ENCODE measurements at regions not wholly inside any gene's neighbourhood (a gene's known extent, or its start where the extent isn't known, plus 50 kb on each side); places are given as distances from the start of the nearest gene placed in this dataset.

DNA sequence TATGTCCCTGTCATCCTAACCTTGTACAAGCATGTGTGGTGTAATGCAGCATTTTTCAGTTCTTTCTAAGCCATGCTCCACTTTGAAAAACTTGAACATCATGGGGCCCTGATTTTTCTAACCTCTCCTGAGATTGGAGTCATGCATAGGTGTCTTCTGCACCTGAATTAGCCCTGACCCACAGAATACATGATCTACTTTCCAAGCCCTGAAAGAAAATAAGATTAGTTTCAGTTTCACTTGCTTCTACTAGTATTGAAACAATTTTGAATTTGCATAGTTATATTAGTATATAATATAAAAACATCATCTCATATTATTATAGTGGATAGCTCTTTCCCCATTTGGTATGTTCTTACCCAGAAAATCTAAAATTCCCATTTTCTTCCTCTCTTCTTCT is 178.2 kb downstream of the HS3ST1 start:
- TF ChIP-seq, protein P1, sequence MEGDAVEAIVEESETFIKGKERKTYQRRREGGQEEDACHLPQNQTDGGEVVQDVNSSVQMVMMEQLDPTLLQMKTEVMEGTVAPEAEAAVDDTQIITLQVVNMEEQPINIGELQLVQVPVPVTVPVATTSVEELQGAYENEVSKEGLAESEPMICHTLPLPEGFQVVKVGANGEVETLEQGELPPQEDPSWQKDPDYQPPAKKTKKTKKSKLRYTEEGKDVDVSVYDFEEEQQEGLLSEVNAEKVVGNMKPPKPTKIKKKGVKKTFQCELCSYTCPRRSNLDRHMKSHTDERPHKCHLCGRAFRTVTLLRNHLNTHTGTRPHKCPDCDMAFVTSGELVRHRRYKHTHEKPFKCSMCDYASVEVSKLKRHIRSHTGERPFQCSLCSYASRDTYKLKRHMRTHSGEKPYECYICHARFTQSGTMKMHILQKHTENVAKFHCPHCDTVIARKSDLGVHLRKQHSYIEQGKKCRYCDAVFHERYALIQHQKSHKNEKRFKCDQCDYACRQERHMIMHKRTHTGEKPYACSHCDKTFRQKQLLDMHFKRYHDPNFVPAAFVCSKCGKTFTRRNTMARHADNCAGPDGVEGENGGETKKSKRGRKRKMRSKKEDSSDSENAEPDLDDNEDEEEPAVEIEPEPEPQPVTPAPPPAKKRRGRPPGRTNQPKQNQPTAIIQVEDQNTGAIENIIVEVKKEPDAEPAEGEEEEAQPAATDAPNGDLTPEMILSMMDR (IDR thresholded peaks at IDR 0.05; ENCODE audit: insufficient read depth, low read length, severe bottlenecking): no peak
- no peak overlapping the region for H3K4me3 ChIP-seq (ENCODE audit: low read depth, low read length)
- peaks cover 7% of the 10 kb centered on the region for H3K27me3 ChIP-seq (ENCODE audit: control insufficient read depth, insufficient read depth, low read length)
- no peak for DNase-seq (ENCODE audit: low read depth)
- no peak for FAIRE-seq
- no peaks in the 10 kb centered on the region for H3K36me3 ChIP-seq (ENCODE audit: control insufficient read depth, insufficient read depth, low read length)

DNA sequence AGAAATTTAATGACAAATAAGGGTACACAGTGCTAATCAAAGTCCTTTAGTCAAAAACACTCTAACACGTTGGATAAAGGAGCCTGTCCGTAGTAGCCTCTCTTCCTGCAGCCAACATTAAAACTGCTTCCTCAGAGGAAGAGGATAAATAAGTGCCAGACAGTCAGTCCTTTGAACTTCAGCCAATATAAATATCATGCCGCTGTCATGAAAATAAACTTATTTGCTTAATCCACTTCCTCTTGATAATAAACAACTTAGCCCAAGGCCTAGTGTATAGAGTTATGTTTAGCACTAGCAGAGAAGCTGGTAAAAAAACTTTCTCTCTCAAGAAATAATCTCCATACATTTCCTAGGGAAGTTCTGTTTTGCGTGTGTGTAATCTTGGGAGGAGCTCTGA is 196.7 kb downstream of the HS3ST1 start:
- H3K27me3 ChIP-seq (ENCODE audit: control insufficient read depth, insufficient read depth, low read length): peaks cover 8% of the 10 kb centered on the region

DNA sequence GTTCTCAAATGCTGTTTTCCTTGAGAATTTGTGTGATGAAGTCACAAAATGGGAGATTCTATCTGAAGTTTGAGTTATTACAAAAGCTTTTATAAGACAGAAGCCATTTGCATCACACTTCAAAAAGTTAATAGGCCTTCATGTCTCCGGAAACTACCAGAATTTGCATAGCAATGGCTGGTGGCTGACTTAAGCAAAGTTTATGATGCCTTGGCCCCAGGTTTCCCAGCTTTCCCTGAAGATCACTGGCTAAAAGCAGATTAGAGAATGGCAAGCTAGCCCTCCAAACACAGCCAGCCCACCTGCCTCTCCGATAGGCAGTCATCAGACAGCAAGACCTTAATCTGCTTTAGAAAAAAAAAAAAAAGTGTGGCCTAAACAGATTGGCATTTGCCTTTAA is 197.8 kb downstream of the HS3ST1 start:
- TF ChIP-seq, protein P1 (IDR thresholded peaks at IDR 0.05; ENCODE audit: insufficient read depth, low read length, severe bottlenecking): no peak
- DNase-seq (ENCODE audit: low read depth): no peak
- Histone ChIP-seq H3K27me3 (ENCODE audit: control insufficient read depth, insufficient read depth, low read length) (peaks cover 8% of the 10 kb centered on the region), H3K36me3 (ENCODE audit: control insufficient read depth, insufficient read depth, low read length) (no peaks in the 10 kb centered on the region), H3K4me3 (ENCODE audit: low read depth, low read length) (no peak overlapping the region)
- no peak for FAIRE-seq

More for the DNA sequence above, 196.7 kb downstream of the HS3ST1 start:
- DNase-seq (ENCODE audit: low read depth) (peak; percentile 25), FAIRE-seq (no peak)
- Histone ChIP-seq H3K36me3 (ENCODE audit: control insufficient read depth, insufficient read depth, low read length) (no peaks in the 10 kb centered on the region), H3K4me3 (ENCODE audit: low read depth, low read length) (no peak overlapping the region)
- TF ChIP-seq, protein P1 (IDR thresholded peaks at IDR 0.05; ENCODE audit: insufficient read depth, low read length, severe bottlenecking): no peak

DNA sequence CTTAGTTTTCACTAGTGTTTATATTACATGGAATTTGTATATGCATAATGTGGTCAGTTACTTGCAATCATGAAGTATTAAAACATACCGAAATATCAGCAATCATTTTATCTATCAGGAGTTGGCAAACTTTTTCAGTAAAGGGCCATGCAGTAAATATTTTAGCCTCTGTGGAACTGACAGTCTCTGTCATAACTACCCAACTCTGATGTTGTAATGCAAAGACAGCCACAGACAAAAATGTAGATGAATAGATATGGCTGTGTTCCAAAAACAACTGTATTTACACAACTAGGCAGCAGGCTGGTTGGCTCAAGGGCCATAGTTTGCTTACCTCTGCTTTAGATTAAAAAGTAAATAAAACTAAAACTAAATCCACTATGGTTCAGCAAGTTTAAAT is 200.2 kb downstream of the HS3ST1 start:
- H3K27me3 ChIP-seq (ENCODE audit: control insufficient read depth, insufficient read depth, low read length): peaks cover 10% of the 10 kb centered on the region
- TF ChIP-seq, protein P1 (IDR thresholded peaks at IDR 0.05; ENCODE audit: insufficient read depth, low read length, severe bottlenecking): no peak
- H3K36me3 ChIP-seq (ENCODE audit: control insufficient read depth, insufficient read depth, low read length): no peaks in the 10 kb centered on the region
- H3K4me3 ChIP-seq (ENCODE audit: low read depth, low read length): no peak overlapping the region
- FAIRE-seq (no peak), DNase-seq (ENCODE audit: low read depth) (peak; percentile 78)

DNA sequence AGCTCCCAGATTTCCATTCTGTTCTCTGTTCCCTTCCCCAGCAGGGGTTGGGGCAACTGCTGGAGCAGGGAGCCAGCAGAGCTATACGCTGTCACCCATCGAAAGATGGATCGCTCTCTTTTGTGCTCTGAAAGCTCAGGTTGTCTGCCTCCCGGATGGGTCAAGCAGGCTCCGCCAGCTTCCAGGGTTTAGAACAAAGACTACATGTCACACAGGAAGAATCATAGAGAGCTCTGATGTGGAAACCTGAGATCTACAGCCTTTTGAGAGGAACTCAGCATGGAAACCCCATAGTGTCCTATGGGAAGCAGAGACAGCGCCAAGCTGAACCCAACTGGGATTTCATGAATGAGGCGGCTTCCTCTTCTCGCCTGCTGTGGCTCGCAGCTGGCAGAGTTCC is 205.4 kb downstream of the HS3ST1 start:
- Histone ChIP-seq H3K27me3 (ENCODE audit: control insufficient read depth, insufficient read depth, low read length) (peaks cover 7% of the 10 kb centered on the region), H3K36me3 (ENCODE audit: control insufficient read depth, insufficient read depth, low read length) (no peaks in the 10 kb centered on the region), H3K4me3 (ENCODE audit: low read depth, low read length) (no peak overlapping the region)
- DNase-seq (ENCODE audit: low read depth) (no peak), FAIRE-seq (no peak)
- TF ChIP-seq, protein P1 (IDR thresholded peaks at IDR 0.05; ENCODE audit: insufficient read depth, low read length, severe bottlenecking): no peak

DNA sequence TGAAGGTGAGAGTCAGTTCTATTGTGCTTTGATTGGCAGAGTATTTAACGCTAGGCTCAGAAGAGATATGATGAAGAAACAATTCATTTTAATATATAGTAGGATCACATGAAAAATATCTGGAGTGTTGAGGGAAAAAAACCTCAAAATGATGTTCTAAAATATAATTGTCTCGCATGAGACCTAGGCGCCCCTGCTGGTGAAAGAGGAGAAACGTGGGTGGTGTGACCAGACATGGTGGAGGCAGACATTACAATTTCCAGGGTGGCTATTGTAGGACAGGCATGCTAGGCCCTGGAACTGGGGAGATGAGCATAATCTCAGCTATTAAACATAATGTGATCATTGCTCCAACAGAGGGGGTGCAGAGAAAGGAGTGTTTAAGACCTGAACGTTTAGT is 210.0 kb downstream of the HS3ST1 start:
- H3K36me3 ChIP-seq (ENCODE audit: control insufficient read depth, insufficient read depth, low read length): no peaks in the 10 kb centered on the region
- H3K27me3 ChIP-seq (ENCODE audit: control insufficient read depth, insufficient read depth, low read length): no peaks in the 10 kb centered on the region
- TF ChIP-seq, protein P1 (IDR thresholded peaks at IDR 0.05; ENCODE audit: insufficient read depth, low read length, severe bottlenecking): no peak
- H3K4me3 ChIP-seq (ENCODE audit: low read depth, low read length): no peak overlapping the region
- DNase-seq (ENCODE audit: low read depth): no peak
- no peak for FAIRE-seq
